GM18511 (cell line): ENCODE measurements at regions not wholly inside any gene's neighbourhood (a gene's known extent, or its start where the extent isn't known, plus 50 kb on each side); places are given as distances from the start of the nearest gene placed in this dataset.
"Not testable (repeated sequence)": the region's sequence is repeated elsewhere in the genome, so short reads cannot be mapped to it uniquely, and the experiment has no call there.

Source experiments
- ATAC-seq: cut with Tn5 transposase; IDR thresholded peaks from one replicate; pipeline ENCODE4 v1.9.1; 2021; ENCODE audit warnings: mild to moderate bottlenecking, moderate library complexity; ENCODE audit not compliant: unreplicated experiment

DNA sequence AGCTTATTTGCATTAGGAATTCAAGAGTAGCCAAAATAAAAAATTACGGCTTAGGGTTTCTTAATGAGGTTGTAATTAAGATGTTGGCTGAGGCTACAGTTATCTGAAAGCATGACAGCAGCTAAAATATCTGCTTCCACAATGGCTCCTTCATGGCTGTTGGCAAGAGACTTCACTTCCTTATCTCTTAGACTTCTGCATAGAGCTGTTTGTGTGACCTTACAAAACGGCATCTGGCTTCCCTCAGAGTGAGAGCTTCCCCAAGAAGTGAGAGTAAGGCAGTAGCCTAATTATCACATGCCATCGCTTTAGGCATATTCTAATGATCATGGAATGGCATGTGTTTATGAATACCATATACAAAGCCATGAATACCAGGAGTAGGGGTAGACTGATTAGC lies 57.6 kb downstream of the CCDC59 start:
- ATAC-seq = no peak

DNA sequence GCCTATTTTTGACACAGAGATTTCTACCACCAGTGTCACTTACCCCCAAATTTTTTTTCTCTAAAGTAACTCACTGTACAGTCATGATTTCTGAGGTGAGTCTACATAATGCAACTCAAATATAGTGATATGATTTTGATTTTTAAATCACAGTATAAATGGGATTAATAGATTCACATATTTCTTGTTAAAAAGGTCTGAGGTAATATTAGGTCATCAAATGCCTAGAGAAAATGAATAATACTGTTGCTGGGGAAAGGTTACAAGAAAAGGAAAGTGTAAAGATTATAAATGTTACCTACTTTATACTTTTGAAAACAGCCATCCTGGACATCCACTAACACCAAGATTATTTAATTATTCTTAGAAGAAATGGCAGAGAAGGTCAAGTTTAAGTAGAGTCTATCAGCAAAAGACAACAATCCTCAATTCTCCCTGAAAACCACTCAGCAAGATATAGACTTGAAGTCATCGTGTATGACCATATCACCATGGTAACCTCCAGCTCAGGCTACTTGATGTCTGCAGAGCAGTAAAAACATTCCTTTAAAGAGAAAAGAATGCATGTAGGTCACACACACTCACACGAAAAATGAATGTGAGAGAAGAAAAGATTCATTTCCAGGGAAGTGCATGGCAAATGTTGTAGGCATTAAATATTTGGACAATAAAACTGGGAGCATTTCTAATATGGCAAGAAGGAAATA lies 58.7 kb downstream of the CCDC59 start:
- ATAC-seq = no peak

GRCh38 chr12:82290415-82290814 lies 67.8 kb downstream of the CCDC59 start:
- ATAC-seq = no peak

- not testable (repeated sequence) for ATAC-seq
These were observed 76.9 kb downstream of the CCDC59 start for GRCh38 chr12:82281335-82281734.

DNA sequence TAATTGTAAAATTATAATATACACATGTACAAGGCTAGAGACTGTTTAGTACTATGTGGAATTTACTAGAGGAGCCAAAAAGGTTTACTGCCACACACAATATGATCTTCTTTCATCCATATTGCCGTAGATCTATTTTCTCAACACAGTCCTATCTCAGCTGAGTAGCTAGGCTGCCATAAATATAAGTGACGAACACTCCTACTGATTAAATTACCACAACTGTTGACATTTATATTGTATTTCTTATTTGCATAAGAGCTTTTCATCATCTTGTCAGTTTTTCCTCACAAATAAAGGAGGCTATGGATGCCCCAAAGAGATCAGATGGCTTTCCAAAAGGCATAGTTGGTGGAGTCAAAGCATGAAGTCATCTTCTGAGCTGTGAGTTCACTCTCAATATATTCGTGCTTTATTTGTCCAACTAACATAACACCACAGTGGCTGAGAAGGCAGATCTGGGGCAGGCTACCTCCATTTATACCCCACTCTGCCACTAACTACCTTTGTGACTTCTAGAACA lies 78.6 kb downstream of the CCDC59 start:
- ATAC-seq = no peak

DNA sequence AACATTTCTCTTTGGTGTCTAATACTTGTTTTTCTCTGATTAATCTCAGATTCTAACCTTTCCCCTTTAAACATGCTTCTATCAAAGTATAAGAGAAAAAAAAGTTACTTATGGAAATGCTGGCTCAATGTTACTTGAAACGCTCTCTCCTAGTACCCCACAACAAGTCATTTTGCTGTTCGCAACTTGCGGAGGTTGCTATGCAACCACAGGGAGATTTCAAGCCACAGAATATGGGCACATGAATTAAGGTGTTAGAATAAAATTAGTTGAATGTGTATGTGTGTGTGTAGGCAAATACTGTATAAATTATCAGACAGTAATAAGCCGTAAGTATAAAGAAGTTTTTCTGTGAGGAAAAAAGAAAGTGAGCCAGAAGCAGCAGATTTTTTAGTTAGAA lies 80.6 kb downstream of the CCDC59 start:
- no peak for ATAC-seq

DNA sequence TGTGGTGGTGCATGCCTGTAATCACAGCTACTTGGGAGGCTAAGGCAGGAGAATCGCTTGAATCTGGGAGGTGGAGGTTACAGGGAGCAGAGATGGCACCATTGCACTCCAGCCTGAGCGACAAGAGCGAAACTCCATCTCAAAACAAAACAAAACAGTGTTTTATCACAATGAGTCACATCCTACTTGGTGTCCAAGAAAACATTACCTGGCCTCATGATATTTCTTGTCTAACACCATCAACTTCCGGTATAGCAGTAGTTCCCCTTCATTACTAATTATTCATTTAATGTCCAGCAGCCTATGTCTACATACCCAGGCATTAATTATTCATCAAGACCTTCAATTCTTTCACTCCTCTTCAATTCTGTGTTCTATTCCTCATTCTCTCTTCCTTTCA lies 115.5 kb downstream of the CCDC59 start:
- ATAC-seq = no peak

DNA sequence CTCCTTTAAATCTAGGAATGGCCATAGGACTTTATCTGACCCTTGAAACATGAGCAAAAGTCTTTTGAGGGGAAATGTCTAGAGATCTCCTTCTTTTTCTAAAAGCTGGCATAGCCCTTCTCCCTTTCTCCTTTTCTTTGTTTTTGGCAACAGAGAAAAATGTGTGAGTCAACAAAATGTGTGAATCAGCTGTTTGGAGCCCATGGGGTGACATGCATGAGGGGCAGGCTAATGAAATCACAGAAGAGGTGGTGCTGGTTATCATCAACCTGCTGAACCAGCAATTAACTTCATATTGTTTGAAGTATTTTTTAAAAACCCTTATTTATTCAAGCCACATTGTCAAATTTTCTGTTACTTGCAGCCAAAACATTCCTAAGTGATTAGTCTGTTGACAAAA lies 132.3 kb downstream of the CCDC59 start:
- ATAC-seq = no peak

DNA sequence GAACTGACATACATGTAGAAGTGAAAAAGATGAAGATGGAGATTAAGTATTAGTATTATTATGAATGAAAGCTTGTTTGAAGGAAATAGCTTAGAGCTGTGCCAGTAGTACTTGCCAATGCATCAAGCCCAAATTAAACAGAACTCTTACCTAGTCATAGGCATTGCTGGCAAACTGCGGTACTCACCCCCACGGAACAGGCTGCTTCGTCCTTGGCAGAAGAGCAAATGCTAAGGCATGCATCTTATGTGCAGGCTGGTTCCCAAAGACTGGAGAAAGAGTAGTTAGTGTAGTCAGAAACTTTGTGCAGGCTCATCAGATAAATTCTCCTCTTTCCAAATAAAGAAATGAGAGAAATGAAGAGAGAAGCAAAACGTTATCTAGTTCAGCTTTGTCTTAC lies 134.8 kb downstream of the CCDC59 start:
- no peak for ATAC-seq

GRCh38 chr12:82216475-82216874 lies 141.7 kb downstream of the CCDC59 start:
- ATAC-seq = no peak

GRCh38 chr12:82213761-82214160 lies 144.4 kb downstream of the CCDC59 start:
- ATAC-seq = no peak

- ATAC-seq = no peak
These were observed 147.3 kb downstream of the CCDC59 start for GRCh38 chr12:82210882-82211281.

- no peak for ATAC-seq
These were observed 148.7 kb downstream of the CCDC59 start for GRCh38 chr12:82209533-82209932.

DNA sequence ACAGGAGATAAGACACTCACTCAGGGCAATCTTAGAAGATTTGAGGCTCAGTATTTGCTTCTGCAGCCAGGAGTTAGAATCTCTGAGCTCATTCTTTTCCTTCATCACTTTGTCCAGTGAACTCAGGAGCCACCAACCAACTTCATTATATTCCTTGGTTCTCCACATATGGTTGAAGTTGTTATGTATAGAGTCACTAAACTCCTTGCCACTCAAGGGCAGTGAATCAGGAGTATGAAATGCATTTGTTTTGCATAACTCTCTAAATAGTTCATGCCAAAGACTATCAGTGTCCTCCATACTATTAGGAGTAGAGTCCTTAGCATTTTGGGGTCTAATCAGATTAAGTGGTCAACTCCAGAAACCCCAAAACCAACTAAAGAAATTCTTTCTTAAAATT lies 150.6 kb downstream of the CCDC59 start:
- no peak for ATAC-seq

DNA sequence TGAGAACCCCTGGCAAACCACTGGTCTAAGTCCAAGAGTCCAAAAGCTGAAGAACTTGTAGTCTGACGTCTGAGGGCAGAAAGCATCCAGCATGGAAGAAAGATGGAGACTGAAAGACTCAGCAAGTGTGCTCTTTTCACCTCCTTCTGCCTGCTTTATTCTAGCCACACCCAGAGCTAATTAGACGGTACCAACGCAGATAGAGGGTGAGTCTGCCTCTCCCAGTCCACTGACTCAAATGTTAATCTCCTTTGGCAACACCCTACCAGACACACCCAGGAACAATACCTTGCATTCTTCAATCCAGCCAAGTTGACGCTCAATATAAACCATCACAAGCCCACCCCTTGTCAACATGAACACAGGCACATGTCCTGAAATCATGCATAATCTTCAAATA lies 155.1 kb downstream of the CCDC59 start:
- no peak for ATAC-seq

GRCh38 chr12:82187595-82187994 lies 170.6 kb downstream of the CCDC59 start:
- no peak for ATAC-seq

- no peak for ATAC-seq
These were observed 171.2 kb downstream of the CCDC59 start for GRCh38 chr12:82187011-82187410.

DNA sequence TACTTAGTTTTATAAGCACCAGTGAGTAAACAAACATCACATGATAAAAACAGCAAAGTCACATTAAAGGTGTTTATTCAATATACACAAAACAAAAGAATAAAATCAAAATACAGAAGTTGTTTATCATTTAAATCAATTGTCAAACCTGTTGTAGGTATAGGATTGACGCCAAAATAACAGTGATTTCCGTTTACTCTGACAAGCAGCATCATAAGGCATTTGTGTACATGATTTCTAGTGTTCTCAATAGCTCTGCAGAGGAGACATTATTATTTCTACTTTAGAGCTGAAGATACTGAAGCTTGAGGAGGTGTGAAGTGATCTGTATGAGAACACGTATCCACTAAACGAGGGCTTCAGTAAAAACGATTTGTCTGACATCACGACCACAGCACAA lies 171.9 kb downstream of the CCDC59 start:
- ATAC-seq = no peak

GRCh38 chr12:82184844-82185243 lies 173.3 kb downstream of the CCDC59 start:
- no peak for ATAC-seq

GRCh38 chr12:82182601-82183190 lies 175.5 kb downstream of the CCDC59 start:
- no peak for ATAC-seq

- no peak for ATAC-seq
These were observed 181.3 kb downstream of the CCDC59 start for GRCh38 chr12:82176761-82177490.

DNA sequence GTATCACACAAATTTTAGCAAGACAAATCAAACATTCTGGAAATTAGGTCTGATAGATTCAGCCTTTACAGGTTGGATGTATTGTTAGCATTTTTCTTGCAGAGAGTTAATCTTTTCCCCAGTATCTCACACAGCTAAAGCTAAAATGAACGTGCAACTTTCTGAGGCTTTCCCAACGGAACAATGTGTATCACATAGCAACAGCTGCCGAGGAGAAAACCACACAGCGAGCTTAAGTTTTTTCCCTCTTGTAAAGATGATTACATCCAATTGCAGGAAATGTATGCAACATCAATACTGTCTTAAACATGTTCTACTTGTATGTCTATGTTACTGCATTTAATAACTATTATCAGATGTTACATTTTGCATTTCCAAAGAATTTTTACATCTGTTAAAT lies 182.2 kb downstream of the CCDC59 start:
- no peak for ATAC-seq
